ENCODE measurements at regions not wholly inside any gene's neighbourhood (a gene's known extent, or its start where the extent isn't known, plus 50 kb on each side); places are given as distances from the start of the nearest gene placed in this dataset.
A peak's percentile ranks its signal among the peaks of the same experiment; 100 is the strongest.

DNA sequence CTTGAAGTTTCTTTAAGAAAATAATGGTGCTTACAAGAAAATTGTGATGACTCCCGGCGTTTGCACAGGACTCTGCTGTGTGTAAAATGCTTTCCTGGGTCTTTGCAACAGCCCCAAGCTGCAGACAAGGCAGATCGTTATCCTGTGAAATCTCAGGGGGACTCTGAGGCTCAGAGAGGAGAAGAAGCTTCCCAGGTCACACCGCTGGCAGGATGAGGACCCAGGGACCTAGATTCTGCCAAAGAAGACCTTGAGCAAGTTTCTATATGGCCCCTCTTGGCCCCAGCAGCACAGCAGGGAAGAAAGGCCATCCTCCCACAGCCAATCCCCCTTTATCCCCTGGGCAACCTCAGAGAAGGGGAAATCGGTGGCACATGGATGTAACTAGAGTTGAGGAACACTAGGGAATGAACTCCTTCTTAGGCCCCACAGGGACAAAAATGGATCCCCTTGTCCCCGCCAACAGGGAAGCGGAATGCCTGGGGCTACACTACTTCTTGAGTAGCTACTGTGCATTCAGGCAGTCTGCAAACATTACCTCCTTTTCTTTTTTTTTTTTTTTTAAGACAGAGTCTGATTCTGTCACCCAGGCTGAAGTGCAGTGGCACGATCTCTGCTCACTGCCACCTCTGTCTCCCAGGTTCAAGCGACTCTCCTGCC lies 72.8 kb downstream of the CPN2 start:
- peak; percentile 54 for DNase-seq
- Histone ChIP-seq H3K27ac (peak overlapping the region; percentile 84 to 92 (median 90)), H3K36me3 (no peaks in the 10 kb centered on the region), H3K4me1 (peaks cover 0 to 61% (median 47%) of the 10 kb centered on the region in 4 donors), H3K27me3 (no peaks in the 10 kb centered on the region), H3K9me3 (no peaks in the 10 kb centered on the region), H3K4me3 (no peak overlapping the region)
- 82 to 88% methylated on average over 9 of the region's 9 CpGs for WGBS, 2 donors
- TF ChIP-seq POLR2A (IDR thresholded peaks at IDR 0.05), result no peak
- no peak for TF ChIP-seq CTCF (IDR thresholded peaks at IDR 0.05)
- TF ChIP-seq POLR2AphosphoS5 (IDR thresholded peaks at IDR 0.05), result no peak
- no peak for TF ChIP-seq EP300 (IDR thresholded peaks at IDR 0.05)
- intact Hi-C loops (cut with DNase I), result loop anchor here (2.0 kb wide), 1 partner anchor 32 kb away; no protein-coding TSS in a partner anchor

DNA sequence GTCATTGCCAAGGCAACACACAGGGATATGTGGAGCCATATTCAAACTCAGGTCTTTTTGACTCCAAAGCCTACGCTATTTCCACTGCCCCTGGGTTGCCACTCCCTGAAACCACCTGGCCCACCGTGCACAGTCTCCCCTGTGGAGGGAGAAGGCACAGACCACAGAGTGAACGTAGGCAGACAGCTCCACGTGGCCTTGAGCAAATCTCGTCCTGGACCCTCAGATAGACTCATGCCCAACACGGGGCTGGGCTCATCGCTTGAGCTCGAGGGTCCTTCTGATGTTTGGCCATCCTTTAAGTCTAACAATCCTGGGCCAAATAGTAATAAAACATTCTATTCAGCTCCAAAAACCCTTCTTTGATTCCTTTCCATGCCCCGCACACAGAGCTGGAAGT lies 72.0 kb downstream of the CPN2 start:
- intact Hi-C loops (cut with DNase I), result loop anchor here (2.0 kb wide), 1 partner anchor 32 kb away; no protein-coding TSS in a partner anchor
- H3K9me3 ChIP-seq, result no peaks in the 10 kb centered on the region
- no peak overlapping the region for H3K4me3 ChIP-seq
- H3K36me3 ChIP-seq, result no peaks in the 10 kb centered on the region
- H3K27ac ChIP-seq, result peak overlapping the region in 3 of 4 donors; percentile 89 to 92 (median 92)
- WGBS, 2 donors, result 93 to 94% methylated on average over 9 of the region's 9 CpGs
- peaks cover 0 to 58% (median 40%) of the 10 kb centered on the region in 4 donors for H3K4me1 ChIP-seq
- no peaks in the 10 kb centered on the region for H3K27me3 ChIP-seq
- TF ChIP-seq POLR2A (IDR thresholded peaks at IDR 0.05), result no peak
- no peak for TF ChIP-seq EP300 (IDR thresholded peaks at IDR 0.05)
- no peak for TF ChIP-seq POLR2AphosphoS5 (IDR thresholded peaks at IDR 0.05)
- no peak for TF ChIP-seq CTCF (IDR thresholded peaks at IDR 0.05)
- peak; percentile 50 for DNase-seq

- Histone ChIP-seq H3K36me3 (no peaks in the 10 kb centered on the region), H3K4me3 (no peak overlapping the region), H3K9me3 (no peaks in the 10 kb centered on the region), H3K4me1 (peaks cover 0 to 53% (median 40%) of the 10 kb centered on the region in 4 donors), H3K27me3 (no peaks in the 10 kb centered on the region), H3K27ac (peak overlapping the region in 1 of 4 donors; percentile 89)
- no peak for TF ChIP-seq POLR2AphosphoS5 (IDR thresholded peaks at IDR 0.05)
- TF ChIP-seq CTCF (IDR thresholded peaks at IDR 0.05), result no peak
- no peak for TF ChIP-seq POLR2A (IDR thresholded peaks at IDR 0.05)
- TF ChIP-seq EP300 (IDR thresholded peaks at IDR 0.05), result no peak
- intact Hi-C loops (cut with DNase I), result loop anchor here (2.0 kb wide), 1 partner anchor 31 kb away; no protein-coding TSS in a partner anchor
- peak; percentile 44 for DNase-seq
- 92 to 94% methylated on average over 5 of the region's 5 CpGs for WGBS, 2 donors
Observed at GRCh38 chr3:194279701-194280360, 71.3 kb downstream of the CPN2 start.

- DNase-seq, result peak; percentile 53
- H3K4me1 ChIP-seq, result peaks cover 0 to 54% (median 42%) of the 10 kb centered on the region in 4 donors
Observed at GRCh38 chr3:194280777-194281176, 70.4 kb downstream of the CPN2 start.

More at GRCh38 chr3:194280777-194281176, 70.4 kb downstream of the CPN2 start:
- no peaks in the 10 kb centered on the region for H3K36me3 ChIP-seq
- no peaks in the 10 kb centered on the region for H3K9me3 ChIP-seq
- TF ChIP-seq EP300 (IDR thresholded peaks at IDR 0.05) (no peak), CTCF (IDR thresholded peaks at IDR 0.05) (no peak), POLR2AphosphoS5 (IDR thresholded peaks at IDR 0.05) (no peak), POLR2A (IDR thresholded peaks at IDR 0.05) (no peak)
- no peak overlapping the region for H3K4me3 ChIP-seq
- no peaks in the 10 kb centered on the region for H3K27me3 ChIP-seq
- WGBS, 2 donors, result 87 to 93% methylated on average over 2 of the region's 2 CpGs
- intact Hi-C loops (cut with DNase I), result no loop called here
- no peak overlapping the region for H3K27ac ChIP-seq

All from sigmoid colon (tissue), 6 donors.